Muscle layer of duodenum (tissue), 2 donors: ENCODE measurements at regions not wholly inside any gene's neighbourhood (a gene's known extent, or its start where the extent isn't known, plus 50 kb on each side); places are given as distances from the start of the nearest gene placed in this dataset.
"Not testable (repeated sequence)": the region's sequence is repeated elsewhere in the genome, so short reads cannot be mapped to it uniquely, and the experiment has no call there.

Experiments
- H3K27ac ChIP-seq: one replicate; pipeline ENCODE4 v1.7.0; 2013; ENCODE audit warnings: mild to moderate bottlenecking, low read length
- H3K27me3 ChIP-seq: one replicate; pipeline ENCODE4 v1.7.0; 2013; ENCODE audit warnings: low read depth, mild to moderate bottlenecking, control low read depth, low read length
- H3K36me3 ChIP-seq, 2 donors: one replicate each; pipeline ENCODE4 v1.7.0; 2013; ENCODE audit warnings: low read length in 2 of 2, control low read depth in 1 of 2, mild to moderate bottlenecking in 1 of 2; ENCODE audit not compliant: insufficient read depth in 2 of 2, control insufficient read depth in 1 of 2
- H3K4me1 ChIP-seq, 2 donors: one replicate each; pipeline ENCODE4 v1.7.0; 2013; ENCODE audit warnings: low read length in 2 of 2, mild to moderate bottlenecking in 2 of 2, control low read depth in 1 of 2, moderate library complexity in 1 of 2; ENCODE audit not compliant: insufficient read depth in 2 of 2, control insufficient read depth in 1 of 2
- H3K4me3 ChIP-seq, 2 donors: one replicate each; pipeline ENCODE4 v1.7.0; 2013; ENCODE audit warnings: low read length in 2 of 2, low read depth in 1 of 2, mild to moderate bottlenecking in 1 of 2
- H3K9me3 ChIP-seq, 2 donors: one replicate each; pipeline ENCODE4 v1.7.0; 2013; ENCODE audit warnings: low read length in 2 of 2, control low read depth in 1 of 2, mild to moderate bottlenecking in 1 of 2; ENCODE audit not compliant: control insufficient read depth in 1 of 2
- donor health status: healthy.

DNA sequence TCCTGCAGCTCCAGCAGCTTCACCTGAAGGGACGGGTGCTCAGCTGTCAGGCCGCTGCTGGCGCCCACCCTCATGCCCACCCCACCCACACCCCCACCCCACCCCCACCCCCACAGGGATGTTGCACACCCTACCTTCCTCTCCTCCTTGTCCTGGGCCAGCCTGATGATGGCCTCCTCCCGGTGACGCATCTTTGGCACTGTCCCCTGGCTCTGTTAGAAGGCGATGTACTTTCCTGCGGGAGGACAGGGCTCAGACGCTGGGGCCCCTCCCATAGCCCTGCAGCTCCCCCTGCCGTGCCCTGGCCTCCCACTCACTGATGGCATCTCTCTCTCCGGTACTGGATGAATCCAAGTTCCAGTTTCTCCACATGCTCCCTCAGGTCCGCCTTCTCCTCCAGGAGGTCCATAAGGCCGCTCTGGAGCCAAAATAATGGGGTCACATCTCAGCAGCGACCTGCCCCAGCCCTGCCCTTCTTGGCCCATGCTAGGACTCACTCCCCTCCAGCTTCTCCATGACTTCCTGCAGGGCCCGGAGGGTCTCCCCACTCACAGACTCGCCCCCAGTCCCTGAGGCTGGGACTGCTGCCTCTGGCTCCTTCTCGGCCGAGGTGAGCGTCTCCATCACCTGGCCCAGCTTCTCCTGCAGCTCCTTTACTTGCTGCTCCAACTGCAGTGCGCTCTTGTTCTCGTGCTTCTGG is 55.2 kb downstream of the GOLGA8B start:
- H3K27ac ChIP-seq, H3K4me1 ChIP-seq, H3K27me3 ChIP-seq, H3K4me3 ChIP-seq, H3K9me3 ChIP-seq, H3K36me3 ChIP-seq: not testable (repeated sequence)

DNA sequence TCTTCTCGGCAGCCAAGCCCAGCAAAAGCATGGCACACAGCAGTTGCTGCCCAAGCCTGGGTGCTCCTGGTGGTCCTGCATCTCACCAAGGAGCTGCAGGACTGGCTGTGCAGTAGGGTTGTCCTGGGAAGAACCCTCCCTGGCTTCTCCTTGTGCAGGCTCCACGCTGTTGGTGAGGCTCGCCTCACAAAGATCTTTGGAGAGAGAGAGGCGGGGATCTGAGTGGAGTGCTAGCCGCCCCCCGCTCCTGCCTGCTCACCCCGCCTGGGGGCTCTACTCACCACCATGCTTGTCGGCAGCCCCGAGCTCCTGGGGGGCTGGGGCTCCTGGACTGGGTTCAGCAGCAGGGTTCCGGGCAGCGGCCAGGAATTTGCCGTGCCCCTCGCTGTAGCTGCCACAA is 55.8 kb downstream of the GOLGA8B start:
- not testable (repeated sequence) for H3K9me3 ChIP-seq, H3K4me3 ChIP-seq, H3K27me3 ChIP-seq, H3K4me1 ChIP-seq, H3K36me3 ChIP-seq, H3K27ac ChIP-seq

DNA sequence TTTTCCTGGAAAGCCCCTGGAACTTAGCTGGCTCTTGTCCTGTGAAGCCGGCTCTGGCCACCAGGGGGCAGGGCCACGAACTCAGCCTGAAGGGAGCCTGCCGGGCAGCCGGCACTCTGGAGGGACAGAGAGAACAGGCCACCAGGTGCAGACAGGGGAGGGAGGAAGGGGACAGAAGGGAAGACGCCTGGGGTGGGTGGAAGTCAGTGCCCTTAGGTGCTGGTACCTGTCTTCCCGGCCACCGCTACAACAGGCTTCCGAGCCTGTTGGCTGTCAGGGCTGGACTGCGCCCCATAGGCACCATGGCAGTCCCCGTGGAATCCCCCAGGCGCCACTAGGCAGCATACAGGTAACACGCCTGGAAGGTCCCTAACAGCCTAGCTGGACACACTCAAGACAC is 59.6 kb downstream of the GOLGA8B start:
- H3K4me1 ChIP-seq, H3K9me3 ChIP-seq, H3K36me3 ChIP-seq, H3K4me3 ChIP-seq, H3K27ac ChIP-seq, H3K27me3 ChIP-seq: not testable (repeated sequence)

DNA sequence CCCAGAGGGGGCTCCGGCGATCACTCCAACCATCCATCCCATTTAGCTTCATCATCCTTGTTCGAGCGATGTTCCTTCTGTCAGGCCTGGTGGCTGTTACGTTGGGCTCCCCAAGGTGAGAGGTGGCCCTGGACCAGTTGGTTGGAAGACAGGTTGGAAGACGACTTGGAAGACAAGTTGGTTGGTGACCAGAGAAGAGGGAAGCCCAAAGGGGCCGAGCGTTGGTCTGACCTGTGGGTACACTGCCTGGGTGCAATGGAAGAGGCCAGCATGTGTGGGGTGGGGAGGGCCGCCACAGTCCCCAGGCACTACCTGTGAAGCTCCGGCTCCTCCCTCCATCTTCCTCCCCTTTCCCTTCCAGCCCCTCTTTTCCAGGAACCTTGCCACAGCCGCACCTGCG is 60.9 kb downstream of the GOLGA8B start:
- not testable (repeated sequence) for H3K9me3 ChIP-seq

DNA sequence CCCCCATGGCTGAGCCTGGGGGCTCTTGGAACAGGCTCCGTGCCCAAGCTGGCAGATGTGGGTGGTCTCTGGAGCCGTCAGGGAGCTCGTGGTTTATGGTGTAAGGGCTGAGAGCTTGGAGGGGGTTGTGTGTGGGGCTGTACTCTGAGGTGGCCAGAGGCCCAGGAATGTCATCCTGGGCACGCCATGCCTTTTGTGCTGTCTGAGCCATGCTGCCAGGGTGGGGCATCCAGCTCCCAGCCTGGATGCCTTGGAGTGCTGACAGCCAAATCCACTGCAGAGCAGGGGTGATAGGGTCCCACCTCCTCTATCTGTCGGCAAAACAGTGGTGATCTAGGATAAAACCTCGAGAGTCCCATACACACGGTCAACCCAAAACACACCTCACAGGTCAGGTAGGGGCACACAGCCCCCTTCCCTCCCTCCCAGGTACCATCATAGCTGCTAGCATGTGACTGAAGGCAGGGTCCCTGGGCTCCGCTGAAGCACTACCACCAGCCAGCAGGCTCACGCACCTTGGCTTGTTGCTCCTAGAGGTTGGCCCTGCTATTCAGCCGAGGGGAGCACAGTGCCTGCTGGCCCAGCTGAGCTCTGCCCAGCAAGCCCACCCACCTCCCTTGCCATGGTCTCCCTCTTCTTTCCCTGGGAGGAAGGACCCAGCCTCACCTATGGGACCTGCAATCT is 61.5 kb downstream of the GOLGA8B start:
- H3K36me3 ChIP-seq, H3K4me1 ChIP-seq, H3K9me3 ChIP-seq, H3K27me3 ChIP-seq, H3K4me3 ChIP-seq, H3K27ac ChIP-seq: not testable (repeated sequence)

More for the DNA sequence above, 60.9 kb downstream of the GOLGA8B start:
- not testable (repeated sequence) for H3K4me3 ChIP-seq, H3K27ac ChIP-seq, H3K27me3 ChIP-seq, H3K36me3 ChIP-seq, H3K4me1 ChIP-seq

DNA sequence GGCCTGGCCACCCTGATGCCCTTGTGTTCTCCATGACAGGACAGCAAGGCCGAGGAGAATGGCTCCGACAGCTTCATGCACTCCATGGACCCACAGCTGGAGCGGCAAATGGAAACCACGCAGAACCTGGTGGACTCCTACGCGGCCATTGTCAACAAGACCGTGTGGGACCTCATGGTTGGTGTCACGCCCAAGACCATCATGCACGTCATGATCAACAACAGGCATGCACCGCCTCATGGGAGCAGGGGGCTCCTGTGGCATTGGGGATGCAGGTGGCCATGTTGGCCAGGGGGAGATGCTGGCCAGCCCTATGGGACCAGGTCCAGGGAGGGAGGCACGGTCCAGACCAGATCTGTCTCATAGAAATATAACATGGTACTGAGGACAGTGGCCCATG is 62.9 kb downstream of the GOLGA8B start:
- H3K9me3 ChIP-seq, result no peaks in the 10 kb centered on the region
- H3K4me1 ChIP-seq, result no peaks in the 10 kb centered on the region
- H3K36me3 ChIP-seq, result no peaks in the 10 kb centered on the region
- H3K4me3 ChIP-seq, result no peak overlapping the region
- no peaks in the 10 kb centered on the region for H3K27me3 ChIP-seq
- no peak overlapping the region for H3K27ac ChIP-seq

DNA sequence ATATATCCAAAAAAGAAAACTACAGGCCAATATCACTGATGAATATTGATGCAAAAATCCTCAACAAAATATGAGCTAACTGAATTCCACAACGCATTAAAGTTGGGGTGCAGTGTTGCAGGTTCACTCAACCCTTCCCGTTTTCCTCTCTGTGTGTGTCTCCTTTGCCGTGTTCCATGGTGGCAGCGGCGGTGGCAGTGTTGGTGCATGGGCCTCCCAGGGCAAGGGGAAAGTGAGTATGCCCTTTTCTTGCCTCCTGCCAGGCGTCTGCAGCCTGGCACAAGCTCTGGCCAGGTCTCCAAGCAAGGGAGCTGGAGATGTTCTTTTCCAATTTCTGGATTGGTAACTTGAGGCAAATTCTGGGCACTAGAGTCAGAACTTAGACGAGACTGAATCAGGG is 63.4 kb downstream of the GOLGA8B start:
- not testable (repeated sequence) for H3K9me3 ChIP-seq, H3K4me1 ChIP-seq, H3K4me3 ChIP-seq, H3K27ac ChIP-seq, H3K27me3 ChIP-seq, H3K36me3 ChIP-seq

DNA sequence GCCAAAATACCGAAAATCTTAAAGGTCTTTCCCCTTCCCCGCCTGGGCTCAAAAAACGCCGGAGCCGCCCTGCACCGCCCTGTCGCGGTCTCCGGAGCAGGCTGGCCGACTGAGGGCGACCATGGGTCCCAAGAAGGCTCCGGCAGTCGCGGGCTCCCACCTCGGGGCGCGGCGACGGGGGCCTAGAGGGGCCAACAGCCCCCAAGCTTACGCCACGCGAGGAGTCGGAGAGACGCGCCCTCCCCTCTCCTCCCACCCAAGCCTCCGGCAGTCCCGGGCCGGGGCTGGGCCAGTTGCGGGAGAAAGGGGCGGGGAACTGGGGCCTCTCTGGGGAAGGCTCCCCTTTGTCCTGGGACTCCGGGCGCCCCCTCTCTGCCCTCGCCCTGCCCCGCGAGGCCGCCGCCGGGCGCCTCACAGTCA is 69.2 kb downstream of the GOLGA8B start:
- Histone ChIP-seq H3K9me3 (no peaks in the 10 kb centered on the region), H3K36me3 (no peaks in the 10 kb centered on the region), H3K4me1 (peaks cover 0 to 4% of the 10 kb centered on the region in 2 donors), H3K27ac (no peak overlapping the region), H3K4me3 (peak overlapping the region; percentile 44 to 86), H3K27me3 (no peaks in the 10 kb centered on the region)

DNA sequence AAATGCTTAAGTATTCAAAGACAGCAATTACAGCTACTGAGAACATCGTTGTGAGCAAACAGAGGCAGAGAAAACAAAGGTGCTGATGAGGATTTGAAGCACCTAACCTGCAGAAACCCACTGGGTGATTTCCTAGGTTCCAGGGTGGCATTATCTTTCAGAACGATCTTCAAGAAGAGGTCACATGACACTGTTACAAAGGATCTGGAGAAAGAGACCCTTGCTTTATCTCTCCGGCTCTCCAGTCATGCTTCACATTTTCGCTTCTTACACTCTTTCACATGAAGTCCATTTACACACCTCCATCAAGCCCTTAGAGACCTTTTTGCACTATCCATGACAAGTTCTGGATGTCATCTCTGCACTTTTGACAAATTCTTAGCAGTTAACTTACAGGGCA is 70.8 kb downstream of the GOLGA8B start:
- no peaks in the 10 kb centered on the region for H3K27me3 ChIP-seq
- H3K4me3 ChIP-seq, result peak overlapping the region in 1 of 2 donors; percentile 86
- no peaks in the 10 kb centered on the region for H3K36me3 ChIP-seq
- no peak overlapping the region for H3K27ac ChIP-seq
- H3K9me3 ChIP-seq, result no peaks in the 10 kb centered on the region
- H3K4me1 ChIP-seq, result peaks cover 0 to 4% of the 10 kb centered on the region in 2 donors

DNA sequence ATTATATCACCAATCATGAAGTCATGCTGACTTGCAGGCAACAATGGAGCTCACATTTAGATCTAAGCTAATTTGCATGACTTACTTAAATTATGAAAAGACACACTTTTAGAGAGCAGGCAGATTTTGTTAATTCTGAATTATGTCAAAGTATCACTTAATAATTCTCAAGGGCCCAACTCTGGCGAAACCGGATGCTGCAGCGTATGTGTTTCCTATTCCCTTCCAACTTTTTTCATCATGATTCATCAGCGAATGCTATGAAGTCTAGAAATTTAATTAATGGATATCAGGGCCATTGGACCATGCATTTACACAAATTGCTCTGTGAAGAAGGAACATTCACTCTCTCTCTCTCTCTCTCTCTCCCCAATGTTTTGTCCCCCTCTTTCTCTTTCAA is 63.5 kb upstream of the GOLGA8A start:
- no peaks in the 10 kb centered on the region for H3K36me3 ChIP-seq
- H3K9me3 ChIP-seq, result no peaks in the 10 kb centered on the region
- H3K4me3 ChIP-seq, result no peak overlapping the region
- no peaks in the 10 kb centered on the region for H3K27me3 ChIP-seq
- no peak overlapping the region for H3K27ac ChIP-seq
- H3K4me1 ChIP-seq, result no peaks in the 10 kb centered on the region

DNA sequence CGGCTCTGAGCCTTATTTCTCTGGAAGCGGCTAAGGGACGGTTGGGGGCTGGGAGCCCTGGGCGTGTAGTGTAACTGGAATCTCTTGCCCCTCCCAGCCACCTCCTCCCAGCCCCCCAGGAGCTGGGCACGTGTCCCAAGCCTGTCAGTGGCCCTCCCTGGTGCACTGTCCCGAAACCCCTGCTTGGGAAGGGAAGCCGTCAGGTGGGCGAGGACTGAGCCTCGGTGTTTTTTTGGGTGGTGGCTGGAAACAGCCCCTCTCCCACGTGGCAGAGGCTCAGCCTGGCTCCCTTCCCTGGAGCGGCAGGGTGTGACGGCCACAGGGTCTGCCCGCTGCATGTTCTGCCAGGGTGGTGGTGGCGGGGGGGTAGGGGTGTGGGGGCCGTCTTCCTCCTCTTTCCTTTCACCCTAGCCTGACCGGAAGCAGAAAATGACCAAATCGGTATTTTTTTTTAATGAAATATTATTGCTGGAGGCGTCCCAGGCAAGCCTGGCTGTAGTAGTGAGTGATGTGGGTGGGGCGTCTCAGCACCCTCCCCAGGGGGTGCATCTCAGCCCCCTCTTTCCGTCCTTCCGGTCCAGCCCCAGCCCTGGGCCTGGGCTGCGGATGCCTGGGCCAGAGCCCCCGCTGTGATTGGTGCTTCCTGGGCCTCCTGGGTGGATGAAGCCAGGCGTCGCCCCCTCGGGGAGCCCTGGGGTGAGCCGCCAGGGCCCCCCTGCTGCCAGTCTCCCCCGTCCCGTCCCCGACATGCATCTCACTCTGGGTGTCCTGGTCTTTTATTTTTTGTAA is 58.8 kb upstream of the GOLGA8A start:
- H3K27me3 ChIP-seq, result peaks cover 12% of the 10 kb centered on the region

More for the DNA sequence above, 58.8 kb upstream of the GOLGA8A start:
- H3K36me3 ChIP-seq, result no peaks in the 10 kb centered on the region
- no peak overlapping the region for H3K4me3 ChIP-seq
- no peak overlapping the region for H3K27ac ChIP-seq
- H3K9me3 ChIP-seq, result peaks cover 0 to 4% of the 10 kb centered on the region in 2 donors
- peaks cover 0 to 10% of the 10 kb centered on the region in 2 donors for H3K4me1 ChIP-seq
